HG03520 (cell line): ENCODE measurements at regions not wholly inside any gene's neighbourhood (a gene's known extent, or its start where the extent isn't known, plus 50 kb on each side); places are given as distances from the start of the nearest gene placed in this dataset.

Source experiments
- ATAC-seq: cut with Tn5 transposase; IDR thresholded peaks from one replicate; pipeline ENCODE4 v1.9.1; 2021; ENCODE audit warnings: mild to moderate bottlenecking, moderate library complexity; ENCODE audit not compliant: unreplicated experiment

GRCh38 chr1:220979371-220979770 lies 100.1 kb downstream of the HLX start:
- ATAC-seq: no peak

- no peak for ATAC-seq
These were observed 103.4 kb downstream of the HLX start for GRCh38 chr1:220982686-220983085.

GRCh38 chr1:220983877-220984635 lies 104.8 kb downstream of the HLX start:
- no peak for ATAC-seq

- ATAC-seq: no peak
These were observed 111.4 kb downstream of the HLX start for GRCh38 chr1:220990427-220991339.

- no peak for ATAC-seq
These were observed 112.3 kb downstream of the HLX start for GRCh38 chr1:220991506-220991905.

- no peak for ATAC-seq
These were observed 112.9 kb downstream of the HLX start for GRCh38 chr1:220991959-220992704.

GRCh38 chr1:220992705-220993052 lies 113.4 kb downstream of the HLX start:
- no peak for ATAC-seq

- ATAC-seq: no peak
These were observed 115.4 kb downstream of the HLX start for GRCh38 chr1:220994671-220995070.

GRCh38 chr1:220997791-220998190 lies 118.5 kb downstream of the HLX start:
- no peak for ATAC-seq

GRCh38 chr1:220999872-221000863 lies 120.9 kb downstream of the HLX start:
- no peak for ATAC-seq

- ATAC-seq: no peak
These were observed 121.9 kb downstream of the HLX start for GRCh38 chr1:221001167-221001566.

- no peak for ATAC-seq
These were observed 123.4 kb downstream of the HLX start for GRCh38 chr1:221002601-221003000.

- no peak for ATAC-seq
These were observed 131.9 kb downstream of the HLX start for GRCh38 chr1:221011145-221011544.

GRCh38 chr1:221012120-221012519 lies 132.9 kb downstream of the HLX start:
- ATAC-seq: no peak

GRCh38 chr1:221013691-221014660 lies 134.7 kb downstream of the HLX start:
- ATAC-seq: no peak

GRCh38 chr1:221015159-221015790 lies 136.0 kb downstream of the HLX start:
- ATAC-seq: no peak

- no peak for ATAC-seq
These were observed 137.5 kb downstream of the HLX start for GRCh38 chr1:221016751-221017150.

- ATAC-seq: no peak
These were observed 139.2 kb downstream of the HLX start for GRCh38 chr1:221018414-221018813.

GRCh38 chr1:221022331-221022730 lies 143.1 kb downstream of the HLX start:
- no peak for ATAC-seq
